Endodermal cell (in vitro differentiated cells): ENCODE measurements at regions not wholly inside any gene's neighbourhood (a gene's known extent, or its start where the extent isn't known, plus 50 kb on each side); places are given as distances from the start of the nearest gene placed in this dataset.

Experiments
- DNase-seq: peaks from one replicate; pipeline ENCODE4 v3.0.0-alpha.2; 2017
- H3K27ac ChIP-seq: 2 replicates; pipeline ENCODE4 v1.5.1; 2013; ENCODE audit warnings: mild to moderate bottlenecking, low read depth, low read length, moderate library complexity
- H3K27me3 ChIP-seq: 2 replicates; pipeline ENCODE4 v1.6.1; 2013; ENCODE audit warnings: mild to moderate bottlenecking, low read length, moderate library complexity; ENCODE audit not compliant: insufficient read depth, control insufficient read depth, poor library complexity, severe bottlenecking
- H3K36me3 ChIP-seq: 2 replicates; pipeline ENCODE4 v1.7.0; 2013; ENCODE audit warnings: mild to moderate bottlenecking, low read length, moderate library complexity; ENCODE audit not compliant: control insufficient read depth, insufficient read depth
- H3K4me1 ChIP-seq: one replicate; pipeline ENCODE4 v1.7.0; 2013; ENCODE audit warnings: low read length; ENCODE audit not compliant: control insufficient read depth, insufficient read depth
- H3K4me3 ChIP-seq: 2 replicates; pipeline ENCODE4 v1.5.1; 2013; ENCODE audit warnings: mild to moderate bottlenecking, low read length, moderate library complexity
- H3K9ac ChIP-seq: 2 replicates; pipeline ENCODE4 v1.6.1; 2013; ENCODE audit warnings: mild to moderate bottlenecking, low read length, moderate library complexity; ENCODE audit not compliant: poor library complexity, severe bottlenecking; ENCODE audit errors: extremely low read depth
- H3K9me3 ChIP-seq: 2 replicates; pipeline ENCODE4 v1.6.1; 2013; ENCODE audit warnings: mild to moderate bottlenecking, low read length, moderate library complexity; ENCODE audit not compliant: control insufficient read depth
- H3K27ac Mint-ChIP-seq: 2 replicates; pipeline ENCODE4 v1.8.0; 2020; ENCODE audit warnings: mixed read lengths
- H3K27me3 Mint-ChIP-seq: 2 replicates; pipeline ENCODE4 v1.8.0; 2021; ENCODE audit warnings: mild to moderate bottlenecking, mixed read lengths; ENCODE audit not compliant: insufficient read depth
- H3K36me3 Mint-ChIP-seq: 2 replicates; pipeline ENCODE4 v1.8.0; 2020; ENCODE audit warnings: low read depth, mixed read lengths
- H3K4me1 Mint-ChIP-seq: 2 replicates; pipeline ENCODE4 v1.8.0; 2020; ENCODE audit warnings: mixed read lengths
- H3K4me3 Mint-ChIP-seq: 2 replicates; pipeline ENCODE4 v1.8.0; 2020; ENCODE audit warnings: mild to moderate bottlenecking, moderate library complexity, mixed read lengths
- H3K9me3 Mint-ChIP-seq: 2 replicates; pipeline ENCODE4 v1.8.0; 2020; ENCODE audit warnings: mild to moderate bottlenecking, mixed read lengths
- CTCF ChIP-seq: fragments of 200-600 bp; sonication (generic); conservative IDR thresholded peaks from 2 replicates; pipeline ENCODE4 v1.5.0; 2021; ENCODE audit warnings: antibody characterized with exemption, mild to moderate bottlenecking
- WGBS, 2 experiments: methylation state at CpG; one replicate each; pipeline versions ENCODE4 v1.1.5 to v1.1.7; 2013; ENCODE audit warnings: missing lambda C conversion rate in 2 of 2, mixed read lengths in 1 of 2; ENCODE audit not compliant: insufficient coverage in 1 of 2, insufficient read length in 1 of 2; 5-methylcytosine and 5-hydroxymethylcytosine counted together

DNA sequence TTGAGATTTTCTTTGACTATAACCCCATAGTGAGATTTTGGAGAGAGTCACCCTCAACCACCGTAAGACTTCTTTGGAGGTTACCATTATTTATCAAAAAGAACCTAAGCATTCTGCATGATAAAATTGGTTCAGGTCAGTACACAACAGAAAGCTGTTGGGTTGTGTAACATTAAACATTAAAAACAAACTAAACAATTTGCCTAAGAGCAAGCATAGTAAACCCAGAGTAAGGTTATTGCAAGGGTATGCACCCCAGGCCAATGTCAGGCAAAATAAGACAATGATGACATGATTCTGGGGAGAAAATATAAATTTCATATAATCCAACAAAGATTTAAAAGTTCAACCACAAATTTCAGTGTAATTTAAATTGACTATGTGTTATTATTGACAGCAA, 472.4 kb downstream of the SH2D1A start:
- H3K9me3 Mint-ChIP-seq, result no peaks in the 10 kb centered on the region
- Histone ChIP-seq H3K9ac (no peak overlapping the region), H3K27me3 (no peaks in the 10 kb centered on the region), H3K4me3 (no peak overlapping the region), H3K36me3 (no peaks in the 10 kb centered on the region), H3K27ac (no peak overlapping the region), H3K4me1 (no peaks in the 10 kb centered on the region), H3K9me3 (no peaks in the 10 kb centered on the region)
- DNase-seq, result no peak
- no peak for TF ChIP-seq CTCF
- no peaks in the 10 kb centered on the region for H3K27me3 Mint-ChIP-seq
- no peak overlapping the region for H3K27ac Mint-ChIP-seq
- no peaks in the 10 kb centered on the region for H3K4me1 Mint-ChIP-seq
- 80% methylated on average over 1 of the region's 1 CpG; no CpG with 5 or more reads in 1 of the 2 experiments for WGBS, 2 experiments
- H3K36me3 Mint-ChIP-seq, result no peaks in the 10 kb centered on the region
- H3K4me3 Mint-ChIP-seq, result no peak overlapping the region

- no peak for DNase-seq
- TF ChIP-seq CTCF, result no peak
- Mint-ChIP-seq H3K4me1 (no peaks in the 10 kb centered on the region), H3K4me3 (no peak overlapping the region), H3K27ac (no peak overlapping the region), H3K9me3 (no peaks in the 10 kb centered on the region), H3K27me3 (no peaks in the 10 kb centered on the region), H3K36me3 (no peaks in the 10 kb centered on the region)
- Histone ChIP-seq H3K36me3 (no peaks in the 10 kb centered on the region), H3K9me3 (no peaks in the 10 kb centered on the region), H3K4me1 (no peaks in the 10 kb centered on the region), H3K4me3 (no peak overlapping the region), H3K27ac (no peak overlapping the region), H3K9ac (no peak overlapping the region), H3K27me3 (no peaks in the 10 kb centered on the region)
- 100% methylated on average over 1 of the region's 1 CpG; no CpG with 5 or more reads in 1 of the 2 experiments for WGBS, 2 experiments
Measured at GRCh38 chrX:124820738-124821137, 474.4 kb downstream of the SH2D1A start.

DNA sequence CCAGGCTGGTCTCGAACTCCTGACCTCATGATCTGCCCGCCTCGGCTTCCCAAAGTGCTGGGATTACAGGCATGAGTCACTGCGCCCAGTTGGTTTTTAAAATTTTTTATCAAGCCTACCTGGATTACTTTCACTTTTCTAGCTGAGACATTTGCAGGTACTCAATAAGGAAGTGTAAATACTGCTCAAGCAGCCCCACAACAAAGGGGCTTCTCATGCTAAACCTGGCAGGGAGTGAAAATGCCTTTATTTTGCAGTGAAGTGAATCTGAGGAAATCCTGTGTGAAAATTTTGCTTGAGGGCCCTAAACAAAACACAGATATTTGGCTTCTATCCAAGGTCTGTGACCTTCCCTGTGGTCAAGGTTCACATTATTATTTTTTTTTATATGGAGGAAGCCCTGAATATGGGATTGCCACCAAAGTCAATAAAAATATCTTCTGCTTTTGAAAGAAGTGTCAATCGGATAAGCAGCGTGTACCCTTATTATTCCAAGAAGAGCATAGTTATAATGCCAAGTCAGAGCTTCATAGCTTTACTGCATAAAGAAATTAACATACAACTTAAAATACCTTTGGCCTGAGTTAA, 481.0 kb downstream of the SH2D1A start:
- Mint-ChIP-seq H3K27me3 (no peaks in the 10 kb centered on the region), H3K4me3 (no peak overlapping the region), H3K4me1 (no peaks in the 10 kb centered on the region), H3K9me3 (peaks cover 2% of the 10 kb centered on the region), H3K27ac (no peak overlapping the region), H3K36me3 (no peaks in the 10 kb centered on the region)
- Histone ChIP-seq H3K27me3 (no peaks in the 10 kb centered on the region), H3K36me3 (no peaks in the 10 kb centered on the region), H3K9me3 (no peaks in the 10 kb centered on the region), H3K27ac (no peak overlapping the region), H3K4me1 (no peaks in the 10 kb centered on the region), H3K4me3 (no peak overlapping the region), H3K9ac (no peak overlapping the region)
- TF ChIP-seq CTCF, result no peak
- DNase-seq, result no peak
- WGBS, 2 experiments, result 92% methylated on average over 6 of the region's 6 CpGs; no CpG with 5 or more reads in 1 of the 2 experiments
